BJ (cell line): ENCODE measurements at regions not wholly inside any gene's neighbourhood (a gene's known extent, or its start where the extent isn't known, plus 50 kb on each side); places are given as distances from the start of the nearest gene placed in this dataset.

ENCODE experiments used
- CTCF ChIA-PET: fragments of 350-600 bp; formaldehyde crosslinking; extraction: SDS; loops from one replicate; lab custom pipeline; 2021; ENCODE audit warnings: antibody characterized with exemption, inconsistent platforms; lab: Yijun Ruan, JAX
- POLR2A ChIA-PET: fragments of 300-600 bp; sonication (Branson Sonifier 250); formaldehyde crosslinking; extraction: SDS; loops from one replicate; lab custom pipeline; 2021; ENCODE audit warnings: antibody characterized with exemption; lab: Charles Lee
- DNase-seq: peaks from one replicate; pipeline ENCODE4 v3.0.0-alpha.2; 2011; ENCODE audit warnings: low read depth
- H3K27me3 ChIP-seq: 2 replicates; pipeline ENCODE4 v1.6.0; 2011; ENCODE audit warnings: low read length; ENCODE audit not compliant: control insufficient read depth, insufficient read depth
- H3K36me3 ChIP-seq: 2 replicates; pipeline ENCODE4 v1.5.1; 2011; ENCODE audit warnings: low read length; ENCODE audit not compliant: control insufficient read depth, insufficient read depth
- H3K4me3 ChIP-seq: 2 replicates; pipeline ENCODE4 v1.5.1; 2011; ENCODE audit warnings: low read depth, mild to moderate bottlenecking, control low read depth, low read length
- CTCF ChIP-seq: IDR thresholded peaks from 2 replicates; pipeline ENCODE4 v1.5.1; 2011; ENCODE audit warnings: low read depth, mild to moderate bottlenecking, control low read depth, inconsistent platforms, low read length, moderate library complexity; ENCODE audit not compliant: insufficient read depth

DNA sequence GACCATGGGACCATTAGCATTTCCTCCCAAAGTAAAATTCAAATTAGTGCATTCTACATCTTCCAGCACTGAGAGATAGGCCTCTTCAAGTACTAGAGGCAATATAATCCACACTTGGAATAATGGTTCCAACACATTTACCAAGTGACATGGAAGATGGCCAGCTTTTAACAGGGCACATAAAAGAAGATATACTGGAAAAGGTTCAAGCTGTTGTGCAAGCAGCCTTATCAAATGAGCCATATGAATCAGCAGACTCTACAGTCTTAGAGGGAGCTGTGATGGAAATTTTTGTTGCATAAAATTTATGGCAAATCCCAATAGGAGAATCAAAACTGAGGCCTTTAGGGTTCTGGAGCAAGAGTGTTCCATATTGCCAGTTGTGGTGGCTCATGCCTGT is 526.6 kb upstream of the IRAK1BP1 start:
- TF ChIP-seq CTCF = no peak
- no peaks in the 10 kb centered on the region for H3K36me3 ChIP-seq
- H3K27me3 ChIP-seq = no peaks in the 10 kb centered on the region
- H3K4me3 ChIP-seq = no peak overlapping the region
- ChIA-PET CTCF (no interaction called here), POLR2A (no interaction called here)
- DNase-seq = no peak

GRCh38 chr6:78345882-78346281 is 521.5 kb upstream of the IRAK1BP1 start:
- POLR2A ChIA-PET = no interaction called here

GRCh38 chr6:78347191-78347916 is 520.0 kb upstream of the IRAK1BP1 start:
- DNase-seq = no peak
- POLR2A ChIA-PET = no interaction called here
- Histone ChIP-seq H3K27me3 (no peaks in the 10 kb centered on the region), H3K36me3 (no peaks in the 10 kb centered on the region), H3K4me3 (no peak overlapping the region)
- no peak for TF ChIP-seq CTCF
- CTCF ChIA-PET = no interaction called here

More at GRCh38 chr6:78345882-78346281, 521.5 kb upstream of the IRAK1BP1 start:
- DNase-seq = no peak
- Histone ChIP-seq H3K36me3 (no peaks in the 10 kb centered on the region), H3K27me3 (no peaks in the 10 kb centered on the region), H3K4me3 (no peak overlapping the region)
- no peak for TF ChIP-seq CTCF
- CTCF ChIA-PET = no interaction called here

DNA sequence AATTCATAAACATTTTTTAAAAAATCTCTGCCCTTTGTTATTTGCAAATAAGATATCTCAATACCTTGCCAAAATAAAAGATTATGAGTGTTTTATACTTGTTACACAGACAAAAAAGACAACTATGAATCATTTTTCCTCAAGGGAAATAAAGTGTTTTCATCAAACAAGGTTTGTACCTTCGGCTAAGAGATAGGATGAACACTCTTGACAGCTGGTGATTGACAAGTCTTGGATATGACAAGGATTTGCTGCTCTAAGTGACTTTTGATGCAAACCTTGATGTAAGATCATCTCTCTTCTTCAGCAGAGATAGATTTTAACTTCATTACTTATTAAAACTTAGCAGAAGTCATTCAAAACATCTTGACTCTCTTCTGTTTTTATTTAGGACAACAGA is 514.3 kb upstream of the IRAK1BP1 start:
- no peaks in the 10 kb centered on the region for H3K27me3 ChIP-seq
- no peak overlapping the region for H3K4me3 ChIP-seq
- DNase-seq = no peak
- ChIA-PET POLR2A (no interaction called here), CTCF (no interaction called here)
- no peaks in the 10 kb centered on the region for H3K36me3 ChIP-seq
- no peak for TF ChIP-seq CTCF

GRCh38 chr6:78363688-78364087 is 503.7 kb upstream of the IRAK1BP1 start:
- ChIA-PET POLR2A (no interaction called here), CTCF (no interaction called here)
- Histone ChIP-seq H3K36me3 (no peaks in the 10 kb centered on the region), H3K4me3 (no peak overlapping the region), H3K27me3 (no peaks in the 10 kb centered on the region)
- no peak for TF ChIP-seq CTCF
- no peak for DNase-seq
